ENCODE measurements at regions not wholly inside any gene's neighbourhood (a gene's known extent, or its start where the extent isn't known, plus 50 kb on each side); places are given as distances from the start of the nearest gene placed in this dataset.

- DNase-seq = no peak
Measured at GRCh38 chr7:8379264-8379663, 54.1 kb upstream of the NXPH1 start.

- DNase-seq = no peak
Measured at GRCh38 chr7:8380130-8380529, 53.3 kb upstream of the NXPH1 start.

- DNase-seq = no peak
Measured at GRCh38 chr7:8382004-8382730, 51.2 kb upstream of the NXPH1 start.

All from left kidney (tissue), 1 donor.